ENCODE measurements at regions not wholly inside any gene's neighbourhood (a gene's known extent, or its start where the extent isn't known, plus 50 kb on each side); places are given as distances from the start of the nearest gene placed in this dataset.

DNA sequence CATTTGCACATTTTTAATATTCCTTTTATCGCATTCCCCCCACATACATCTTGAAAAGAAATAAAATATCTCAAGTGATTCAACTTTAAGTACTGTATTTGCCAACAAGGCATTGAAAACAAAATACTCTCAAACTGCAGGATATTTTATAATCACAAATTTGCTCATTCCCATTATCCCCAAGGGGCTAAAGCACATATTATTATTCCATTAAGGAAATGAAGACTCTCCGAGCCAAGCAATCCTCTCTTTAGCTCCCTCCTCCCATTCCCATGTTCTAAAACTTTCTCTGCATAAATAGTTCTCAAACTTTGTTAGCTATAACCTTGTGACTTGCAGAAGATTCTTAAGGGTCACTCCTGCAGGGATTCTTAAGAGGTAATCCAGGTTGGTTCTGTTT lies 436.8 kb downstream of the KCNJ2 start:
- Histone ChIP-seq H3K9me2 (replicated peaks; ENCODE audit: insufficient read depth) (no peaks in the 10 kb centered on the region), H3K36me3 (replicated peaks; ENCODE audit: insufficient read depth, low read depth) (no peaks in the 10 kb centered on the region), H3K4me1 (ENCODE audit: insufficient read depth) (no peaks in the 10 kb centered on the region), H3K79me2 (no peaks in the 10 kb centered on the region), H3K27ac (no peak overlapping the region), H3K4me3 (no peak overlapping the region), H3K27me3 (no peaks in the 10 kb centered on the region), H3K4me2 (no peak overlapping the region), H3K9me3 (ENCODE audit: low read depth) (no peaks in the 10 kb centered on the region), H2AFZ (no peak overlapping the region), H4K20me1 (ENCODE audit: insufficient read depth, poor library complexity, severe bottlenecking) (no peaks in the 10 kb centered on the region)
- no peak for TF ChIP-seq EZH2phosphoT487 (IDR thresholded peaks at IDR 0.05; ENCODE audit: low read depth, severe bottlenecking, unreplicated experiment)
- TF ChIP-seq EZH2 (IDR thresholded peaks at IDR 0.05; ENCODE audit: borderline replicate concordance): no peak
- TF ChIP-seq, protein P1, sequence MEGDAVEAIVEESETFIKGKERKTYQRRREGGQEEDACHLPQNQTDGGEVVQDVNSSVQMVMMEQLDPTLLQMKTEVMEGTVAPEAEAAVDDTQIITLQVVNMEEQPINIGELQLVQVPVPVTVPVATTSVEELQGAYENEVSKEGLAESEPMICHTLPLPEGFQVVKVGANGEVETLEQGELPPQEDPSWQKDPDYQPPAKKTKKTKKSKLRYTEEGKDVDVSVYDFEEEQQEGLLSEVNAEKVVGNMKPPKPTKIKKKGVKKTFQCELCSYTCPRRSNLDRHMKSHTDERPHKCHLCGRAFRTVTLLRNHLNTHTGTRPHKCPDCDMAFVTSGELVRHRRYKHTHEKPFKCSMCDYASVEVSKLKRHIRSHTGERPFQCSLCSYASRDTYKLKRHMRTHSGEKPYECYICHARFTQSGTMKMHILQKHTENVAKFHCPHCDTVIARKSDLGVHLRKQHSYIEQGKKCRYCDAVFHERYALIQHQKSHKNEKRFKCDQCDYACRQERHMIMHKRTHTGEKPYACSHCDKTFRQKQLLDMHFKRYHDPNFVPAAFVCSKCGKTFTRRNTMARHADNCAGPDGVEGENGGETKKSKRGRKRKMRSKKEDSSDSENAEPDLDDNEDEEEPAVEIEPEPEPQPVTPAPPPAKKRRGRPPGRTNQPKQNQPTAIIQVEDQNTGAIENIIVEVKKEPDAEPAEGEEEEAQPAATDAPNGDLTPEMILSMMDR (IDR thresholded peaks at IDR 0.05; ENCODE audit: poor library complexity): no peak
- WGBS (ENCODE audit: low lambda C conversion rate, missing lambda C conversion rate): 90% methylated on average over 2 of the region's 2 CpGs
- DNase-seq (ENCODE audit: low spot score): no peak

DNA sequence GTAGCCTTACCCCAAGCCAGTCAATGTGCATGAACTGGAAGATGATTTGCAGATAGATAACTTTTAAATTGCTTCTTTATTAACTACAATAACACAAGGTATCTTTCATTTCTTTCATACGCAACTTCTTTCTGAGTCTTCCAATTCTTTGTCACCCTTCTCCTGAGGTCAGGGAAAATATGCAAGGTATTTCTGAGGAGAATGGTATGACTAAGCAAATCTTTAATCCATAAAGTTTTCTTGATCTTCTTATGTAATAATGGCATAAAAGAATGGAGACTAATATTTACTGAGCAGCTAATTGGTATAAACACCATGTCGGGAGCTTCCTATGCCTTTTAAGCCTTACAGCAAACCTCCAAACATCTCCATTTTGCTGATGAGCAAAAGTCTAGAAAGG lies 438.9 kb downstream of the KCNJ2 start:
- WGBS (ENCODE audit: low lambda C conversion rate, missing lambda C conversion rate): 84% methylated on average over 2 of the region's 2 CpGs
- no peak overlapping the region for H2AFZ ChIP-seq

DNA sequence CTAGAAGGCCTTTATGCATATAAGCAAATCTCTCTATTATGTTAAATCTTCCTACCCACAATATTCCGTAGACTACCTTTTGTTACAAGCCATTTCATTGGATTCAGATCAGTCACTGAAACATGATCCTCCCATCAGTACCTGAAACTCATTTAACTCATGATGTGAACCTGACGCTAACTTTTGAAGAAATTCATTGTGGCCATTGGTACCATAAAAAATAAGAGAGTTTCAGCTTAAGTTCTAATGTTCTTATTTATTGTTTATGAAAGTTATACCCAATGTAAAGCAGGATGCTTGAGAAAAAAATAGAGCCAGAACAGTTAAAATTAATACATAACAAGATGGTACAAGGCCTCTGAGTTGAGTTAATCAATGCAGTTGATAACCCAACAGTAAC lies 439.6 kb downstream of the KCNJ2 start:
- Histone ChIP-seq H3K36me3 (replicated peaks; ENCODE audit: insufficient read depth, low read depth) (no peaks in the 10 kb centered on the region), H2AFZ (no peak overlapping the region), H3K4me1 (ENCODE audit: insufficient read depth) (no peaks in the 10 kb centered on the region), H3K9me3 (ENCODE audit: low read depth) (no peaks in the 10 kb centered on the region), H3K27ac (no peak overlapping the region), H4K20me1 (ENCODE audit: insufficient read depth, poor library complexity, severe bottlenecking) (no peaks in the 10 kb centered on the region), H3K27me3 (no peaks in the 10 kb centered on the region), H3K79me2 (no peaks in the 10 kb centered on the region), H3K4me3 (no peak overlapping the region), H3K9me2 (replicated peaks; ENCODE audit: insufficient read depth) (no peaks in the 10 kb centered on the region), H3K4me2 (no peak overlapping the region)
- 83% methylated on average over 2 of the region's 2 CpGs for WGBS (ENCODE audit: low lambda C conversion rate, missing lambda C conversion rate)
- TF ChIP-seq EZH2phosphoT487 (IDR thresholded peaks at IDR 0.05; ENCODE audit: low read depth, severe bottlenecking, unreplicated experiment): no peak
- TF ChIP-seq, protein P1 (IDR thresholded peaks at IDR 0.05; ENCODE audit: poor library complexity): no peak
- no peak for DNase-seq (ENCODE audit: low spot score)

More for the DNA sequence above, 438.9 kb downstream of the KCNJ2 start:
- TF ChIP-seq EZH2phosphoT487 (IDR thresholded peaks at IDR 0.05; ENCODE audit: low read depth, severe bottlenecking, unreplicated experiment) (no peak), EZH2 (IDR thresholded peaks at IDR 0.05; ENCODE audit: borderline replicate concordance) (no peak)
- TF ChIP-seq, protein P1 (IDR thresholded peaks at IDR 0.05; ENCODE audit: poor library complexity): no peak
- Histone ChIP-seq H3K4me1 (ENCODE audit: insufficient read depth) (no peaks in the 10 kb centered on the region), H4K20me1 (ENCODE audit: insufficient read depth, poor library complexity, severe bottlenecking) (no peaks in the 10 kb centered on the region), H3K27me3 (no peaks in the 10 kb centered on the region), H3K9me3 (ENCODE audit: low read depth) (no peaks in the 10 kb centered on the region), H3K27ac (no peak overlapping the region), H3K4me2 (no peak overlapping the region), H3K9me2 (replicated peaks; ENCODE audit: insufficient read depth) (no peaks in the 10 kb centered on the region), H3K4me3 (no peak overlapping the region), H3K79me2 (no peaks in the 10 kb centered on the region), H3K36me3 (replicated peaks; ENCODE audit: insufficient read depth, low read depth) (no peaks in the 10 kb centered on the region)
- no peak for DNase-seq (ENCODE audit: low spot score)

DNA sequence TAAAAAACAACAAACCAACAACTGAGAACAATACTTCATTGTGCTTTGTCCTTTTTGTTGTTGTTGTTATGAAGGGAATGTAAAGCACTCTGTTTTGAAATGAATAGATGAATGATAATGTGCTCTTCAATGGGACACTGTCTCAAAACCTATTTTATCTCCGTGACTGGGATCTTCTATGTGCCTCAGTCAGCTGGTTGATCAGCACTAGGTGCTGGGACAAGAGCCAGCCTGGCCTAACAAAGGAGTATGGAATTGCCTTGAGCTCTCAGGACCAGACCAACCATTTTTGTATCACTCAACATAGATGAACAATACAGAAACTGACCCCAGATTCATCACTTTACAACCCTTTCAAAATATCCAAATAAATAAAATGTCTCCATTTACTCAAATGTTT lies 440.2 kb downstream of the KCNJ2 start:
- no peak overlapping the region for H2AFZ ChIP-seq
- no peaks in the 10 kb centered on the region for H3K9me3 ChIP-seq (ENCODE audit: low read depth)
- H3K4me2 ChIP-seq: no peak overlapping the region
- 84% methylated on average over 1 of the region's 1 CpG for WGBS (ENCODE audit: low lambda C conversion rate, missing lambda C conversion rate)
- no peaks in the 10 kb centered on the region for H3K36me3 ChIP-seq (replicated peaks; ENCODE audit: insufficient read depth, low read depth)
- no peaks in the 10 kb centered on the region for H3K79me2 ChIP-seq
- H3K4me1 ChIP-seq (ENCODE audit: insufficient read depth): no peaks in the 10 kb centered on the region
- DNase-seq (ENCODE audit: low spot score): no peak
- no peaks in the 10 kb centered on the region for H3K9me2 ChIP-seq (replicated peaks; ENCODE audit: insufficient read depth)
- no peak overlapping the region for H3K27ac ChIP-seq
- TF ChIP-seq EZH2 (IDR thresholded peaks at IDR 0.05; ENCODE audit: borderline replicate concordance): no peak
- TF ChIP-seq, protein P1 (IDR thresholded peaks at IDR 0.05; ENCODE audit: poor library complexity): no peak
- TF ChIP-seq EZH2phosphoT487 (IDR thresholded peaks at IDR 0.05; ENCODE audit: low read depth, severe bottlenecking, unreplicated experiment): no peak
- no peaks in the 10 kb centered on the region for H4K20me1 ChIP-seq (ENCODE audit: insufficient read depth, poor library complexity, severe bottlenecking)
- H3K27me3 ChIP-seq: no peaks in the 10 kb centered on the region
- H3K4me3 ChIP-seq: no peak overlapping the region

All from hepatocyte (in vitro differentiated cells).